ENCODE measurements at regions not wholly inside any gene's neighbourhood (a gene's known extent, or its start where the extent isn't known, plus 50 kb on each side); places are given as distances from the start of the nearest gene placed in this dataset.
A peak's percentile ranks its signal among the peaks of the same experiment; 100 is the strongest.

- no peak for DNase-seq
Observed at GRCh38 chr2:8402222-8402621, 279.6 kb upstream of the ID2 start.

GRCh38 chr2:8403876-8404275, 278.0 kb upstream of the ID2 start:
- DNase-seq = no peak

GRCh38 chr2:8405334-8405733, 276.5 kb upstream of the ID2 start:
- DNase-seq = no peak

- no peak for DNase-seq
Observed at GRCh38 chr2:8406271-8406670, 275.6 kb upstream of the ID2 start.

DNA sequence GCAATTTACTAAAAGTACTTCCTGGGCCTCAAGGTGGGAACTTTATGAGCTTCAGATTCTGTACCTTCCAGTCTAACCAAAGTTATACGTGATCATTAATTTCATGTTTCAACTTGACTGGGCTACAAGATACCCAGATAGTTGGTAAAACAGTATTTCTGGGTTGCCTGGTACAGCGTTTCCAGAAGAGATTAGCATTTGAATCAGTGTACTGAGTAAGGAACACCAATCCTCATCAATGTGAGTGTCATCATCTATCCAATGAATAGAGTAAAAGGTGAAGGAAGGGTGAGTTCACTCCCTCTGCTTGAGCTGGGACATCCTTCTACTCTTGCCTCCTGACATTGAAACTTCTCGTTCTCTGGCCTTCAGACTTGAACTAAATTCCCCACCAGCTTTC, 274.5 kb upstream of the ID2 start:
- DNase-seq = no peak

DNA sequence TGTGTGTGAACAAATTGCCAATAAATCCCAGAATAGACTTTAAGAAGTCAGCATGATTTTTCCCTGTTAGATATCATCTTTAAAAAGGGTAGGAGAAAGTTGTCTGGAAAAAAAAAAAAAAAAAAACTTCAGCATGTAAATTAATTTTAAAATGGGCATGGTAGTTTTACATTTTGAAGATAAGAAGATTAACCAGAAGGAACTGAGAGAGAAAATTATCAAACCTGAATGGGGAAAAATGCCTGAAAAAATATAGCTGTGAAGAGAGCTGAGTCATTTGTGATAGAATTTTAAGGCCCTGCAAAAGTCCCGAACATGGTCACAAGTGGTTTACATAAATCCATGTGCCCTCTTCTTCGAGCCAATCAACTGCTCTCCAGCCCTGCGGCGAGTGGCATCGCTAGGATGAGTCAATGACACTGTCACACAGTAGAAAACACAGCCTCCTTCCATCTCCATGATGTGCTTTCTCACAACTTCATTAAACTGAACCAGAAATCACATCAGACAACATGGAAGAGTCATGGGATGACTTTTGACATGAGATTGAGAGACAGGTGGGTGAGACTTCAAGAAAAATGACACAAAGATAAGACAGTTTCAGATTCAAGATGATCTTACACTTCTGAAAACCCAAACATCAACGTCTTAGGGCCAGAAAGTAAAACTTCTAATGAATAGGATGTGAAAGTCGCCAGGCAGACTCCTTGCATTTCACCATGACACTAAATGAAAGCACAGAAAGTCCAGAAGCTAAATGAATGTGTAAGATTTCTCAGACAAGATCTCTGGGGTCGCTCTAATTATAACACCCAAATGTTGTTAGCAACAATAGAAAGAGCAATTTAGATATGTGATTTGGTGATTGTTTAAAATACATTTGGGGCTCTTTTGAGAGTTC, 273.0 kb upstream of the ID2 start:
- peak; percentile 61 for DNase-seq

- DNase-seq = no peak
Observed at GRCh38 chr2:8409461-8410260, 272.2 kb upstream of the ID2 start.

GRCh38 chr2:8412082-8412481, 269.8 kb upstream of the ID2 start:
- DNase-seq = no peak

- no peak for DNase-seq
Observed at GRCh38 chr2:8412586-8412985, 269.3 kb upstream of the ID2 start.

GRCh38 chr2:8413589-8414135, 268.2 kb upstream of the ID2 start:
- DNase-seq = no peak

DNA sequence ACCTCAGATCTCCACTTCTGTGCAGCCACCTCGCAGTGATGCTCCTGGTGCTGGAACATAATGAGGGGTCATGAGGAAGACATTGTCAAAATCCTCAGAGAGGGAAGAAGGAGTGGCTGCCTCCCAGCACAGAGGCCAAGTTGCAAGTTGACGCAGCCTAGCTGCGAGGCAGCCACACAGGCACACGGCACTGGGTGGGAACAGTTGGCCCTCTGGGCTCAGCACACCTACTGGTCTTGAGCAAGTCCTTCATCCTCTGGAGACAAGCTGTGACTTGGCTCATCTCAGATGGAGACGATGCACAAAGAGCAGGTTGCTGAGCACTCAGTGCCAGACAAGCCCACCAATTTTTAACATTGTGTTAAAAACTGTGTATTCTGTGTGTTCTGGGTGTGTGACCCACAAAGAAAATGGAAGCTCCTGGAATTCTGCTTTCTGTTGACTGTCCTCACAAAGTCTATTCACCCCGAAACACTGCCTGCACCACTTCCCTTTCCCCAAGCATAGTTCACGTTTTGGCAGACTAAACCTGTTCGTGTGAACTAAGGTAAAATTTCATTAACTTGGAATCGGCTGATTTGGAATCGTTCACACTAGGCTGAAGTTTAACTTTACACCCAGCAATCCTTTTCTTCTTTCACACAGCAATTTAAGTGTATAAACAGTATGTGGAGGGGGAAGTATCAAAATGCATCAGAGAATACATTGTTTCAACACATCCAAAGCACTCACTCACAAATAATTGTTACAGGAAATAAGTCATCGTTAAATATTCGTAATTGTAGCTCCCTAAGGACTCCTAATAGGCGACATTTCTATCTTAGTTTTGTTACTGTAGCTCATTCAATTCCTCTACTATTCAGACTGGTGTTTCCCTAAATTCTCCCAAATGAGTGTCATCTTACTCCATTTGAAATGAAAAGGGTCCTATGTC, 266.6 kb upstream of the ID2 start:
- DNase-seq = no peak

DNA sequence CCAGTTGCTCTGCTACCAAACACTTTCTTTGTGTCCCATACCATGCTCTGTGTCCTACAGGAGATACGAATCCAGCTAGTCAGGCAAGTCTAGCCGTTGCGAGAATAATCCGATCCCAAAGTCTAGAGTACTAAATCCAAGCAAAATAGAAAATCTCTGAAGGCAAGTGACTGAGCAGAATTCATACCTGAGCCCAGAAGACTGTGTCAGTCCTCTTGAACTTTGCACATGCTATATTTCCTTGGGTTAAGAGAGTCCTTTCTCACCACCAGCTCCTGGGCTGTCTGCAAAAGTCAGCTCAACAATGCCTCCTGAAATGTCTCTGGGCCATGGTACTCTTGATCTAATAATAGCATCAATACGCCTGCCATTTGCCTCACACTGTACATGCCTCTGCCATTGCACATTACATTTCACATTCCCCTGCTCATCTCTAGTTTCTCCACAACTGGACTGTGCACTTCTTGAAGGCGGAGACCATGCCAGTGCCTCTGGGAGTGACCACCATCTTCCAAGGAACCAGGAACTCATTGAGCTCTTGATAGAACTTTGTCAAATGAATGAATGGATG, 265.8 kb upstream of the ID2 start:
- DNase-seq = no peak

DNA sequence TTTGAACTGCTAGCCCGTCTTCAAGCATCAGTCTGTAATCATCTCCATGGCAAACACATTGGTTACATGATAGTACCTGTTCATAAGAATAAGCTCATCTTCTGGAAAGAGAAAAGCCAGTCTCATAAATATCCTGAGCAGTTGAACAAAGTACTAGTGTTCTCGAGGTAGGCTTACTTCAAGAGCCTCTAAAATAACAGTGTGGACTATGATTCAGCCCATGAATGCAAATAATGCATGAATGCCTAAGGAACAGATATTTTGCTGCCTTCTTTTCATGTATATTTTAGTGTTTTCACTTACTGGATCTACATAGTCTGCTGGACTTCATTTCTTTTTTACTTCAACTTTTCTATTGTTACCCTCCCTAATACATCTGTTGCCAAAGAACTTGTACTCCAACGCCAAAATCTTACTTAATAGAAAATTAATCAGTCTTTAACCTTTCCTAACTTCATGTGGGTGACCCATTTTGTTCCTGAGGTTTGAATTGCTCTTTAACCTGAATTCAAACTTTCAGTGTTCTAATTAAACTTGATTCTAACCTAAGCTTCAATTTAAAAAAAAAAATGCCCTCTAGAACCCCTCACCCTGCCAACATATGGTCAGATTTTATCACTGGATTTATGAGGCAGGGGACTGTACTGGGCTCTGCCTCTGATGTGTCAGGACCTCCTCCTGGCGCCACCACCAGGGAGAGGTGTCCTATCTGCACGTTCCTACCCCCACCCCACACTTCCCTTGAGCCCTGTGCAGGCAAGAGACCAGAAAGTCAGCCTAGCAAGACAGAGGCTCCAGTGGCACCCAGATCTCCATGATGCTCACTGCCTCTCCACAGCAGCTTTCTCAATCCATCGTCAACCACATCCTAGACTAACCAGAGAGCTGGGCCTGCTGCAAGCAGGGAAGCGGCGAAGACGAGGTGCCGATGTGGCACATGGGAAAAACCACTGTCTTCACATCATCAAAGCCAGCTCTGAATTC, 264.7 kb upstream of the ID2 start:
- DNase-seq = no peak

DNA sequence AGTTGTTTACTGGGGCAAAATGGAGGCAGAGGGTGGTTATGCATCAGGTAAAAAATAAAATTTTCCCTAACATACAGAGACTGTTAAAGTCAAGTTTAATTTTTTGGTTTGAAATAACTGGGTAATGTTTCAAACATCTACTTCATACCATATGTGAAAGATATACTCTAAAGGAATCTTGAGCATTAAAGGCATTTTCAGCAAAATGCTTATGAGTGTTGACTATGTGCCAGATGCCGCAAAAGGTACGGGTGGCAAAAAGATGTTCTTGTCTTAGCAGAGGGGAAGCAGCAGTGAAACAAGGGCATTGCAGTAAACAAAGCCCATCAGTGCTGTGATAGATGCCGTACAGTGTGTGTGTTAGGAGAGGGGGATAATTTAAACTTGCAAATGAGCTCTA, 263.1 kb upstream of the ID2 start:
- no peak for DNase-seq

DNA sequence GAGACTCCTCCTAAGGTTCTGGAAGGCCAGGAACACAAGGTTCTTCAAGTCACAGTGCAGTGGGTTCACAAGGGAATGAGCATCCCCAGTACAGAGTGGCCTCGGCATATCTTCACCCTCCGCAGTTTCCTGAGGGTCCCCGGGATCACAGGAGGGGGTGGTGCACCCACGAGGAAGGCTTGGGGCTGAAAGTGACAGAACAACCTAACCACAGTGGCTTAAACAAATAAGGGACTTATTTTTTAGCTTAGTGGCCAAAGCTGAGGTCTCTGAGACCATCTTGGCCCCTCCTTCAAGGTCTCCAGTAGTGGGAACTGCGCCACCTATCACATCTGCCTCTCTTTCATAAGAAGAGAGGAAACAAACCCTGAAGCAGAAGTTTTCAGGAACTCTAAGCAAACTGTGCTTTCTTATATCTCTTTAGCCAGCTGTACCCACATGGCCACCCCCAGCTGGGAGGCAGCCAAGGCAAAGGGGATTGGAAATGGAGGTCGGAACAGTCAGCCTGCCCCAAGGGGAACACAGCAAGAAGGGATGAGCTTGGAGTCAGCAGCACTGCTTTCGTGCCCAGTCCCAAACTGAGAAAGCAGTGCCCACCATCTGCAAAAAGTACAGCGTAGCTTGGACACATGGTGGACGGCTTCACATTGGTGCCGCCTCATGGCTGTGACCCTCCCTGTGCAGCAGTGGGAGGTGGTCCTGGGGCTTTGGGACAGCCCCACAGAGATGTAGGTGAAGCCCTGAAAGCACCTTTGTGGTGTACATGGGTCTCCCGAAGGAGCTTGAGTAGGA, 260.0 kb upstream of the ID2 start:
- DNase-seq = no peak

DNA sequence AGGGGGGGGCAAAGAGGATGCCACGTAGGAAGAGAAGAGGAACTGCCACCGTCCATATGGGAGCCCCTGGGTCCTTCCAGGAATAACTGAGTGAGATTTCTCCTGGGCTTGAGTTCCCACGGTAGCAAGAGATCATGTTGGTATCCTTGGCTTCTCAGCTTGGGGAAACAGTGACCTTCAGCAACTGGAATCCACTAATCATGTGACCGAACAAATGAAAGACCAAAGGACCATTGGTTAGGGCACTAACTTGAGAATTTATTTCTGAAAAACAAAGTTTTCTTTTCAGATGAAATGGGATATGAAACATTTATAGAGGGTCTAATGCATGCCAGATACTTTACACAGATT, 259.4 kb upstream of the ID2 start:
- no peak for DNase-seq

GRCh38 chr2:8424997-8425900, 256.6 kb upstream of the ID2 start:
- peak; percentile 32 for DNase-seq

DNA sequence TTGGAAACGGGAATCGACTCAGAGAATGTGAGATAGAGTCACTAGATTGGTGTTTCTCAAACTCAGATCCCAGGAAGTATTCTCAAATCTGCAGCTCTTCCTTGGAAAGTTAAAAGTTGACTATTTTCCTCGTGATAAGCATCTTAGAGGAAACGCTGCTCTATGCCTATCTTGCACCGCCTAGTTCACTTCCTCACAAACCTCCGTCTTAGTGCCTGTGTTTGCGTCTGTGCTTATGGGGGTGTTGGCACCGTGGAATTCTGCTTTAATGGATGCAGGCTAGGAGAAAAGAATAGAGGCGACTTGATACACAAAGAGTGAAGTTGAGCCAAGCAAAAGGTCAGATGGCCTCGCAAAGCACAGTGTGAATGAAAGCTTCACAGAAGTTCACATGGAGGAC, 255.3 kb upstream of the ID2 start:
- no peak for DNase-seq

DNA sequence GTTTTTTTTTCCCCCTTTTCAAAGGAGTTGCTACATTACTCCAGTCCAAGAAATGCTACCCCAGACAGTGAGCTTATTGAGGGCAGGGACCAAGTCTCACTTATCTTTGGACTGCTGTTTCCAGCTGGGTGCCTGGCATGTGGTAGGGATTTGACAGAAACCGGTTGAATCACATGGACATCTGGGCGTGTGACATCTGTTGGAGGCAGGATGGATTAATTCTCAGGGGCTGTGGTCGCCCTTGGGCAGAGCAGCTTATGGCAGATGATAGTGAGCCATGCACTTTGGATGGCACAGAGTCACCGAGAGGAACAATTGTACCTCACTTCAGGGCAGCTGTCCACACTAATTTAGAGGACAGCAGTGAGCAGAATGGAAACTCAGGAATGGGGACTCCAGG, 254.6 kb upstream of the ID2 start:
- DNase-seq = no peak
